K562 (cell line): ENCODE measurements at regions not wholly inside any gene's neighbourhood (a gene's known extent, or its start where the extent isn't known, plus 50 kb on each side); places are given as distances from the start of the nearest gene placed in this dataset.
A peak's percentile ranks its signal among the peaks of the same experiment; 100 is the strongest.

Experiments used
- ATAC-seq: fragments of 200-7000 bp; cut with Tn5 transposase; 3 replicates; pipeline ENCODE4 v1.9.1; 2020; ENCODE audit warnings: moderate library complexity
- BruUV-seq: library from RNA; stranded (reverse); fragments of 400-500 nt; replicated peaks from 2 replicates; lab custom pipeline; 2021; lab: Mats Ljungman, UMichigan
- CTCF ChIA-PET: fragments of 300-600 bp; formaldehyde crosslinking; extraction: SDS; loops from one replicate; lab custom pipeline; 2021; ENCODE audit warnings: low intra/inter-chr PET ratio; lab: Yijun Ruan, JAX
- POLR2A ChIA-PET: fragments of 300-600, 350-650 bp; sonication (Branson Sonifier 250); formaldehyde crosslinking; extraction: SDS; loops from one replicate; lab custom pipeline; 2021; ENCODE audit warnings: antibody characterized with exemption, inconsistent platforms; lab: Yijun Ruan, JAX
- DNase-seq, 4 experiments: peaks; one replicate each; pipeline versions ENCODE4 v3.0.0 to v3.0.0-alpha.2; 2011 to 2018; ENCODE audit warnings: low spot score in 3 of 4, mixed read lengths in 3 of 4; ENCODE audit errors: extremely low read depth in 1 of 4
- FAIRE-seq: peaks from 2 replicates; lab custom pipeline; 2011; peaks lifted over from hg19 to GRCh38; lab: Jason Lieb, UNC
- H2AFZ ChIP-seq: 2 replicates; pipeline ENCODE4 v1.6.0; 2011; ENCODE audit warnings: low read depth, low read length, control low read depth, inconsistent platforms
- H3K27ac ChIP-seq: fragments of 200-600 bp; 3 replicates; pipeline ENCODE4 v1.8.0; 2011; ENCODE audit warnings: low read depth, mild to moderate bottlenecking, control low read depth, inconsistent platforms, low read length, moderate library complexity, mixed read lengths; ENCODE audit errors: extremely low read depth
- H3K27me3 ChIP-seq, 2 experiments: fragments of 300-600 bp in 1 of 2; 2 replicates in 1 of 2; 3 replicates in 1 of 2; pipeline versions ENCODE4 v1.6.0 to v1.8.0; 2011; ENCODE audit warnings: inconsistent platforms in 2 of 2, low read length in 2 of 2, mild to moderate bottlenecking in 1 of 2, mixed read lengths in 1 of 2, moderate library complexity in 1 of 2; ENCODE audit not compliant: control insufficient read depth in 2 of 2, insufficient read depth in 2 of 2
- H3K36me3 ChIP-seq: fragments of 300-600 bp; 3 replicates; pipeline ENCODE4 v1.8.0; 2011; ENCODE audit warnings: mild to moderate bottlenecking, low read length, inconsistent platforms; ENCODE audit not compliant: control insufficient read depth, insufficient read depth
- H3K4me1 ChIP-seq, 2 experiments: fragments of 200-600 bp in 1 of 2; replicated peaks in 1 of 2; 2 replicates in 1 of 2; 3 replicates in 1 of 2; pipeline versions ENCODE4 v1.5.1 to v1.8.0; 2011; ENCODE audit warnings: inconsistent platforms in 2 of 2, low read length in 2 of 2, mild to moderate bottlenecking in 1 of 2, mixed read lengths in 1 of 2, moderate library complexity in 1 of 2; ENCODE audit not compliant: control insufficient read depth in 2 of 2, insufficient read depth in 2 of 2
- H3K4me2 ChIP-seq: 2 replicates; pipeline ENCODE4 v1.6.1; 2011; ENCODE audit warnings: low read length, control low read depth, inconsistent platforms, mixed read lengths; ENCODE audit not compliant: insufficient read depth
- H3K4me3 ChIP-seq: fragments of 200-600 bp; sonication (generic), shearing (Covaris generic); 2 replicates; pipeline ENCODE4 v1.5.1; 2016; ENCODE audit warnings: control low read depth, inconsistent platforms
- H3K79me2 ChIP-seq: fragments of 200-600 bp; 3 replicates; pipeline ENCODE4 v1.8.0; 2011; ENCODE audit warnings: low read length, inconsistent platforms; ENCODE audit not compliant: control insufficient read depth, insufficient read depth
- H3K9ac ChIP-seq, 2 experiments: 2 replicates each; pipeline versions ENCODE4 v1.6.0 to v1.6.1; 2011; ENCODE audit warnings: low read depth in 2 of 2, low read length in 2 of 2, control low read depth in 1 of 2, inconsistent platforms in 1 of 2, mild to moderate bottlenecking in 1 of 2, mixed read lengths in 1 of 2; ENCODE audit not compliant: insufficient read depth in 1 of 2
- H3K9me1 ChIP-seq: one replicate; pipeline ENCODE4 v1.6.0; 2011; ENCODE audit warnings: inconsistent platforms, mild to moderate bottlenecking, low read length, moderate library complexity; ENCODE audit not compliant: control insufficient read depth, insufficient read depth
- H3K9me3 ChIP-seq: replicated peaks from 2 replicates; pipeline ENCODE4 v1.5.1; 2011; ENCODE audit warnings: low read depth, low read length, inconsistent platforms; ENCODE audit not compliant: control insufficient read depth, insufficient read depth
- H4K20me1 ChIP-seq: replicated peaks from 2 replicates; pipeline ENCODE4 v1.6.1; 2011; ENCODE audit warnings: low read length, inconsistent platforms, mixed read lengths; ENCODE audit not compliant: control insufficient read depth, insufficient read depth
- KHSRP ChIP-seq: fragments of 450-650 bp; IDR thresholded peaks from 2 replicates; pipeline ENCODE4 v1.6.1; 2017
- NR4A1 ChIP-seq, 2 experiments: fragments of 250-450 bp in 1 of 2; fragments of 450-650 bp in 1 of 2; sonication (Bioruptor Pico) in 1 of 2; IDR thresholded peaks; 2 replicates each; pipeline versions ENCODE4 v1.4.0 to v1.6.1; 2016 to 2020; ENCODE audit warnings: mild to moderate bottlenecking in 2 of 2, missing compliant biosample characterization in 1 of 2, missing genetic modification characterization in 1 of 2, moderate library complexity in 1 of 2
- SP1 ChIP-seq: sonication (generic); formaldehyde crosslinking; IDR thresholded peaks from 2 replicates; pipeline ENCODE4 v1.8.1; 2022; ENCODE audit warnings: mild to moderate bottlenecking, missing genetic modification reagents
- WGBS: fragments of 100-300 bp; shearing (Covaris generic); methylation state at CpG from one replicate; pipeline ENCODE4 v1.1.6; 2016; ENCODE audit warnings: low coverage, mixed read lengths; ENCODE audit not compliant: insufficient coverage; ENCODE audit errors: missing lambda C conversion rate; 5-methylcytosine and 5-hydroxymethylcytosine counted together
- in situ Hi-C: fragments of 300-500 bp; cut with MboI; formaldehyde crosslinking; loops from 4 replicates; pipeline ENCODE4 v1.15.0; 2018; ENCODE audit warnings: inconsistent platforms, mixed read lengths
- intact Hi-C: fragments of 100-400 bp; cut with micrococcal nuclease; formaldehyde crosslinking; loops from 2 replicates; pipeline ENCODE4 v1.14.2; 2022
- TF ChIP-seq, protein P1 (sequence below): fragments of 450-650 bp; IDR thresholded peaks from 2 replicates; pipeline ENCODE4 v1.7.0; 2016; ENCODE audit warnings: borderline replicate concordance

DNA sequence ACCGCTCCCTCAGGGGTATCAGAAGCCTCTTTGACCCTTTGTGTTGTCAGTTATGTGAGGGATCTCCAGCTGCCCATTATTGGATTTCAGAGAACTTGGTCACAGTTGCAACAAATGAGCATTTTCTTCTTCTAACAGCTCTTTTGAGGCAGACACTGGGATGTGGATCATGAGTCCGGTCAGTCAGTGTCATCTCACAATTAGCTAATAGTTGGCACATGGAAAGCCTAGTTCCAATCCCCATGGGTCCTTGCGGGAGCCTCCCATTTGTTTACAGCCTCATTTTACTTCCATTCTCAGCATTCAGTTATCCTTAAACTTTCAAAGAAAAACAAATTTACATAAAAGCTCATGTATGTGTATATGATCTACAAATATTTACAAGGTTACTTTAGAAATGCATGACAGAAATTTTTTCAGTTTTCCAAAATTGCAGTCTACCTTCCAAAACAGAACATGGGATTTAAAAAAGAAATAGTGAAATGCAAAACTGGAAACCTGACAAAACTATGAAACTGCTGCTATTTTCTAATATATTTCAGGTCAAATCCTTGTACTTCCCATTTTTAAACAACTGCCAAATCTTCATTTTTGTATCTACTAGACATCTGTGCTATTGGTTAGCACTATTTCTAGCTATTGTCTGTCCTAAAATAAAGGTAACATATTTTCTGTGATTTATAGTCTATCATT lies 547.1 kb upstream of the ZEB2 start (continued):
- TF ChIP-seq KHSRP = no peak
- TF ChIP-seq, protein P1, sequence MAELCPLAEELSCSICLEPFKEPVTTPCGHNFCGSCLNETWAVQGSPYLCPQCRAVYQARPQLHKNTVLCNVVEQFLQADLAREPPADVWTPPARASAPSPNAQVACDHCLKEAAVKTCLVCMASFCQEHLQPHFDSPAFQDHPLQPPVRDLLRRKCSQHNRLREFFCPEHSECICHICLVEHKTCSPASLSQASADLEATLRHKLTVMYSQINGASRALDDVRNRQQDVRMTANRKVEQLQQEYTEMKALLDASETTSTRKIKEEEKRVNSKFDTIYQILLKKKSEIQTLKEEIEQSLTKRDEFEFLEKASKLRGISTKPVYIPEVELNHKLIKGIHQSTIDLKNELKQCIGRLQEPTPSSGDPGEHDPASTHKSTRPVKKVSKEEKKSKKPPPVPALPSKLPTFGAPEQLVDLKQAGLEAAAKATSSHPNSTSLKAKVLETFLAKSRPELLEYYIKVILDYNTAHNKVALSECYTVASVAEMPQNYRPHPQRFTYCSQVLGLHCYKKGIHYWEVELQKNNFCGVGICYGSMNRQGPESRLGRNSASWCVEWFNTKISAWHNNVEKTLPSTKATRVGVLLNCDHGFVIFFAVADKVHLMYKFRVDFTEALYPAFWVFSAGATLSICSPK = no peak
- TF ChIP-seq, all 486 proteins: peak for 0

DNA sequence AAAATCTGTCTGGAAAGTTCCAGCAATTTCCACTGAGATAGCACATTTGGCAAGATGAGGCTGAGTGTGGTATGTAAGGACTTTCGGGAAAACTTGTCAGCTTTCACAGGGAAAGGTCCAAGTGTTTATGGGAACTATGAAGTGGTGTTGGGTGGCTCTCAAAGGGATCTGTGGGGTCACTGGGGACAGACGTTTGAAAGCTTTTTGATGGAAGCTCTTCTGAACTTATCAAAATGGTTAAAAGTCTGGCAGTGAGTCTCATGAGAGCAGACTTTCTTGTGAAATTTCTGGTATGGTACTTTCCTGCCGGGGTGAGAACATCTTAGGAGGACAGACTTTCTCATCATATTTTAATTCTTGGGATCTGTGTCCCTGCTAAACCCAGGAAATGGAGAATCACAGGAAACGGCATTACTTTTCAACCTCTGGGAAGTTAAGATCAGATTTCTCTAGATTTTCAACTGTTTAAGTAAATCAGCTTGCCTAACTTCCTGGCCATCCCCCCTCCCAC lies 546.3 kb upstream of the ZEB2 start:
- H3K4me1 ChIP-seq = no peaks in the 10 kb centered on the region
- CTCF ChIA-PET = no interaction called here
- H2AFZ ChIP-seq = peak overlapping the region; percentile 57
- in situ Hi-C loops (no loop called here), intact Hi-C loops (no loop called here)
- FAIRE-seq = no peak
- H3K36me3 ChIP-seq = no peaks in the 10 kb centered on the region
- 12% methylated on average over 4 of the region's 4 CpGs for WGBS
- H3K27ac ChIP-seq = no peak overlapping the region
- H3K79me2 ChIP-seq = no peaks in the 10 kb centered on the region
- no peak overlapping the region for H3K9ac ChIP-seq
- no peak for DNase-seq
- no peak for ATAC-seq
- H3K27me3 ChIP-seq = no peaks in the 10 kb centered on the region
- no peaks in the 10 kb centered on the region for H3K9me3 ChIP-seq
- H3K4me2 ChIP-seq = no peak overlapping the region
- H3K4me3 ChIP-seq = no peak overlapping the region
- H3K9me1 ChIP-seq = no peaks in the 10 kb centered on the region
- POLR2A ChIA-PET = no interaction called here
- BruUV-seq = no TSS peak
- H4K20me1 ChIP-seq = no peaks in the 10 kb centered on the region
- TF ChIP-seq NR4A1 (CRISPR knock-in tag; IDR thresholded peaks at IDR 0.05) = no peak
- TF ChIP-seq NR4A1 (tag; IDR thresholded peaks at IDR 0.05) = no peak
- no peak for TF ChIP-seq SP1 (CRISPR knock-in tag)
